ENCODE measurements at regions not wholly inside any gene's neighbourhood (a gene's known extent, or its start where the extent isn't known, plus 50 kb on each side); places are given as distances from the start of the nearest gene placed in this dataset.
"Not testable (repeated sequence)": the region's sequence is repeated elsewhere in the genome, so short reads cannot be mapped to it uniquely, and the experiment has no call there.

GRCh38 chr2:111385226-111385957 is 264.7 kb downstream of the BCL2L11 start:
- H3K9me3 ChIP-seq, H3K36me3 ChIP-seq, H3K27ac ChIP-seq, DNase-seq, H3K27me3 ChIP-seq, H3K4me1 ChIP-seq, H3K4me3 ChIP-seq: not testable (repeated sequence)

GRCh38 chr2:111390605-111391004 is 269.9 kb downstream of the BCL2L11 start:
- not testable (repeated sequence) for DNase-seq, H3K27me3 ChIP-seq, H3K27ac ChIP-seq, H3K9me3 ChIP-seq, H3K4me1 ChIP-seq, H3K4me3 ChIP-seq, H3K36me3 ChIP-seq

- not testable (repeated sequence) for H3K36me3 ChIP-seq, H3K9me3 ChIP-seq, H3K4me1 ChIP-seq, H3K4me3 ChIP-seq, H3K27ac ChIP-seq, H3K27me3 ChIP-seq
- peak; percentile 47 to 70 (median 61) for DNase-seq
Observed at GRCh38 chr2:111395350-111396128, 274.8 kb downstream of the BCL2L11 start.

- not testable (repeated sequence) for H3K36me3 ChIP-seq, H3K4me1 ChIP-seq, DNase-seq, H3K27ac ChIP-seq, H3K9me3 ChIP-seq, H3K27me3 ChIP-seq, H3K4me3 ChIP-seq
Observed at GRCh38 chr2:111400598-111401253, 280.0 kb downstream of the BCL2L11 start.

- H3K36me3 ChIP-seq, DNase-seq, H3K4me3 ChIP-seq, H3K27me3 ChIP-seq, H3K4me1 ChIP-seq, H3K27ac ChIP-seq, H3K9me3 ChIP-seq: not testable (repeated sequence)
Observed at GRCh38 chr2:111401270-111402140, 280.8 kb downstream of the BCL2L11 start.

- H3K4me1 ChIP-seq, H3K4me3 ChIP-seq, H3K27me3 ChIP-seq, H3K36me3 ChIP-seq, DNase-seq, H3K27ac ChIP-seq, H3K9me3 ChIP-seq: not testable (repeated sequence)
Observed at GRCh38 chr2:111402450-111402849, 281.7 kb downstream of the BCL2L11 start.

- not testable (repeated sequence) for DNase-seq, H3K36me3 ChIP-seq, H3K27me3 ChIP-seq, H3K9me3 ChIP-seq, H3K4me1 ChIP-seq, H3K27ac ChIP-seq, H3K4me3 ChIP-seq
Observed at GRCh38 chr2:111403287-111403686, 282.6 kb downstream of the BCL2L11 start.

GRCh38 chr2:111406616-111407015 is 285.9 kb downstream of the BCL2L11 start:
- not testable (repeated sequence) for H3K36me3 ChIP-seq, DNase-seq, H3K9me3 ChIP-seq, H3K27me3 ChIP-seq, H3K27ac ChIP-seq, H3K4me1 ChIP-seq, H3K4me3 ChIP-seq

- H3K4me1 ChIP-seq, H3K27me3 ChIP-seq, DNase-seq, H3K36me3 ChIP-seq, H3K9me3 ChIP-seq, H3K4me3 ChIP-seq, H3K27ac ChIP-seq: not testable (repeated sequence)
Observed at GRCh38 chr2:111407632-111408194, 287.0 kb downstream of the BCL2L11 start.

GRCh38 chr2:111410868-111411406 is 290.2 kb downstream of the BCL2L11 start:
- H3K9me3 ChIP-seq, H3K27me3 ChIP-seq, H3K36me3 ChIP-seq, H3K4me3 ChIP-seq, H3K4me1 ChIP-seq, DNase-seq, H3K27ac ChIP-seq: not testable (repeated sequence)

- H3K9me3 ChIP-seq, H3K27me3 ChIP-seq, H3K4me1 ChIP-seq, H3K4me3 ChIP-seq, H3K27ac ChIP-seq, H3K36me3 ChIP-seq, DNase-seq: not testable (repeated sequence)
Observed at GRCh38 chr2:111411867-111412681, 291.4 kb downstream of the BCL2L11 start.

- not testable (repeated sequence) for H3K27me3 ChIP-seq, H3K4me3 ChIP-seq, DNase-seq, H3K9me3 ChIP-seq, H3K36me3 ChIP-seq, H3K27ac ChIP-seq, H3K4me1 ChIP-seq
Observed at GRCh38 chr2:111412841-111413650, 292.3 kb downstream of the BCL2L11 start.

GRCh38 chr2:111413950-111414349 is 293.2 kb downstream of the BCL2L11 start:
- not testable (repeated sequence) for H3K9me3 ChIP-seq, H3K36me3 ChIP-seq, H3K4me1 ChIP-seq, H3K4me3 ChIP-seq, H3K27ac ChIP-seq, H3K27me3 ChIP-seq, DNase-seq

Measured in Peyer's patch (tissue), 4 donors.